ENCODE measurements at regions not wholly inside any gene's neighbourhood (a gene's known extent, or its start where the extent isn't known, plus 50 kb on each side); places are given as distances from the start of the nearest gene placed in this dataset.

- Histone ChIP-seq H3K27ac (no peak overlapping the region), H3K4me2 (no peak overlapping the region), H3K9me3 (no peaks in the 10 kb centered on the region), H3K4me1 (no peaks in the 10 kb centered on the region), H3K4me3 (no peak overlapping the region)
- FAIRE-seq (no peak), DNase-seq (ENCODE audit: low read depth in 1 of 2, low spot score in 1 of 2) (no peak), ATAC-seq (no peak)
- whole genome bisulfite sequencing (ENCODE audit: missing lambda C conversion rate), result 1% methylated on average over 4 of the region's 4 CpGs
- TF ChIP-seq JUN (IDR thresholded peaks at IDR 0.05) (no peak), ZSCAN20 (CRISPR knock-in tag; IDR thresholded peaks at IDR 0.05) (no peak), CBX2 (IDR thresholded peaks at IDR 0.05; ENCODE audit: borderline replicate concordance, low read depth) (no peak), POLR2A (IDR thresholded peaks at IDR 0.05; ENCODE audit: low read length) (no peak), ZNF302 (CRISPR knock-in tag; IDR thresholded peaks at IDR 0.05) (no peak), RNF2 (IDR thresholded peaks at IDR 0.05; ENCODE audit: borderline replicate concordance, low read depth) (no peak), RCOR1 (IDR thresholded peaks at IDR 0.05; ENCODE audit: low read depth, low read length) (no peak), ZFP36 (IDR thresholded peaks at IDR 0.05; ENCODE audit: borderline replicate concordance, partially characterized antibody) (no peak), BHLHE40 (IDR thresholded peaks at IDR 0.05; ENCODE audit: low read depth, low read length) (no peak), JUNB (IDR thresholded peaks at IDR 0.05) (no peak)
- TF ChIP-seq, protein P1, sequence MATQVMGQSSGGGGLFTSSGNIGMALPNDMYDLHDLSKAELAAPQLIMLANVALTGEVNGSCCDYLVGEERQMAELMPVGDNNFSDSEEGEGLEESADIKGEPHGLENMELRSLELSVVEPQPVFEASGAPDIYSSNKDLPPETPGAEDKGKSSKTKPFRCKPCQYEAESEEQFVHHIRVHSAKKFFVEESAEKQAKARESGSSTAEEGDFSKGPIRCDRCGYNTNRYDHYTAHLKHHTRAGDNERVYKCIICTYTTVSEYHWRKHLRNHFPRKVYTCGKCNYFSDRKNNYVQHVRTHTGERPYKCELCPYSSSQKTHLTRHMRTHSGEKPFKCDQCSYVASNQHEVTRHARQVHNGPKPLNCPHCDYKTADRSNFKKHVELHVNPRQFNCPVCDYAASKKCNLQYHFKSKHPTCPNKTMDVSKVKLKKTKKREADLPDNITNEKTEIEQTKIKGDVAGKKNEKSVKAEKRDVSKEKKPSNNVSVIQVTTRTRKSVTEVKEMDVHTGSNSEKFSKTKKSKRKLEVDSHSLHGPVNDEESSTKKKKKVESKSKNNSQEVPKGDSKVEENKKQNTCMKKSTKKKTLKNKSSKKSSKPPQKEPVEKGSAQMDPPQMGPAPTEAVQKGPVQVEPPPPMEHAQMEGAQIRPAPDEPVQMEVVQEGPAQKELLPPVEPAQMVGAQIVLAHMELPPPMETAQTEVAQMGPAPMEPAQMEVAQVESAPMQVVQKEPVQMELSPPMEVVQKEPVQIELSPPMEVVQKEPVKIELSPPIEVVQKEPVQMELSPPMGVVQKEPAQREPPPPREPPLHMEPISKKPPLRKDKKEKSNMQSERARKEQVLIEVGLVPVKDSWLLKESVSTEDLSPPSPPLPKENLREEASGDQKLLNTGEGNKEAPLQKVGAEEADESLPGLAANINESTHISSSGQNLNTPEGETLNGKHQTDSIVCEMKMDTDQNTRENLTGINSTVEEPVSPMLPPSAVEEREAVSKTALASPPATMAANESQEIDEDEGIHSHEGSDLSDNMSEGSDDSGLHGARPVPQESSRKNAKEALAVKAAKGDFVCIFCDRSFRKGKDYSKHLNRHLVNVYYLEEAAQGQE (IDR thresholded peaks at IDR 0.05), result no peak
- TF ChIP-seq, protein P2, sequence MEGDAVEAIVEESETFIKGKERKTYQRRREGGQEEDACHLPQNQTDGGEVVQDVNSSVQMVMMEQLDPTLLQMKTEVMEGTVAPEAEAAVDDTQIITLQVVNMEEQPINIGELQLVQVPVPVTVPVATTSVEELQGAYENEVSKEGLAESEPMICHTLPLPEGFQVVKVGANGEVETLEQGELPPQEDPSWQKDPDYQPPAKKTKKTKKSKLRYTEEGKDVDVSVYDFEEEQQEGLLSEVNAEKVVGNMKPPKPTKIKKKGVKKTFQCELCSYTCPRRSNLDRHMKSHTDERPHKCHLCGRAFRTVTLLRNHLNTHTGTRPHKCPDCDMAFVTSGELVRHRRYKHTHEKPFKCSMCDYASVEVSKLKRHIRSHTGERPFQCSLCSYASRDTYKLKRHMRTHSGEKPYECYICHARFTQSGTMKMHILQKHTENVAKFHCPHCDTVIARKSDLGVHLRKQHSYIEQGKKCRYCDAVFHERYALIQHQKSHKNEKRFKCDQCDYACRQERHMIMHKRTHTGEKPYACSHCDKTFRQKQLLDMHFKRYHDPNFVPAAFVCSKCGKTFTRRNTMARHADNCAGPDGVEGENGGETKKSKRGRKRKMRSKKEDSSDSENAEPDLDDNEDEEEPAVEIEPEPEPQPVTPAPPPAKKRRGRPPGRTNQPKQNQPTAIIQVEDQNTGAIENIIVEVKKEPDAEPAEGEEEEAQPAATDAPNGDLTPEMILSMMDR (IDR thresholded peaks at IDR 0.05), result no peak
- TF ChIP-seq, protein P3, sequence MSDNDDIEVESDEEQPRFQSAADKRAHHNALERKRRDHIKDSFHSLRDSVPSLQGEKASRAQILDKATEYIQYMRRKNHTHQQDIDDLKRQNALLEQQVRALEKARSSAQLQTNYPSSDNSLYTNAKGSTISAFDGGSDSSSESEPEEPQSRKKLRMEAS (IDR thresholded peaks at IDR 0.05), result no peak
- CTCF ChIA-PET, result no interaction called here
- POLR2A ChIA-PET, result no interaction called here
These were observed 460.6 kb downstream of the DMRT2 start for GRCh38 chr9:1510712-1511111.

DNA sequence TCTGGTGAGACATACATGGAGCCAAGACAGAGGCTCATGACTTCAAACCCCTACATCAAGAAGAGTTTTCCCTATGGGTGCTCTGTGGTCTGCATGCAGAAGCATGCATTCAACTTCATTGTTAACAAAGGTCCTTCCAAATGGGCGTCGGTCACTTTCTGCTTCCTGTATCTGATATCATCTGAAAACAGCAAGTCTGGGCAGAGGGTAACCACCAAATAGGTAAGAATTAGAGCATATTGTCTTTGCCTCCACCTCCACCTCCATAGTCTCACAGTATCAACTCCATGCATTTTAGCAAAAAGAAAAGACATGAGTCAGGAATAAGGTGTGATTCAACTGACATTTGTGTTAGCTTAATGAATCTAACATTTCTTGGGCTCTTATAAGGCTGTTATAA lies 462.9 kb downstream of the DMRT2 start:
- POLR2A ChIA-PET, result no interaction called here
- CTCF ChIA-PET, result interaction anchor here (0.7 kb wide), 1 partner anchor 49 kb away, joined by 3 read pairs; no protein-coding TSS in a partner anchor
- H3K4me2 ChIP-seq, result no peak overlapping the region
- 5% methylated on average over 2 of the region's 2 CpGs for WGBS (ENCODE audit: missing lambda C conversion rate)
- H3K9me3 ChIP-seq, result no peaks in the 10 kb centered on the region
- DNase-seq (ENCODE audit: low read depth in 1 of 2, low spot score in 1 of 2), result no peak
- H3K4me1 ChIP-seq, result no peaks in the 10 kb centered on the region
- H3K27ac ChIP-seq, result no peak overlapping the region
- no peak for ATAC-seq
- H3K4me3 ChIP-seq, result no peak overlapping the region
- no peak for FAIRE-seq
- TF ChIP-seq BHLHE40 (IDR thresholded peaks at IDR 0.05; ENCODE audit: low read depth, low read length) (no peak), MAFK (IDR thresholded peaks at IDR 0.05; ENCODE audit: partially characterized antibody) (no peak), SMC3 (IDR thresholded peaks at IDR 0.05) (no peak), USF2 (IDR thresholded peaks at IDR 0.05) (no peak), FOXS1 (CRISPR knock-in tag; IDR thresholded peaks at IDR 0.05) (no peak), EHMT2 (IDR thresholded peaks at IDR 0.05; ENCODE audit: low read depth) (no peak), GATA3 (IDR thresholded peaks at IDR 0.05; ENCODE audit: borderline replicate concordance) (no peak), MYC (IDR thresholded peaks at IDR 0.05; ENCODE audit: borderline replicate concordance, low read length) (no peak), FOSB (CRISPR knock-in tag; IDR thresholded peaks at IDR 0.05) (no peak), E2F6 (IDR thresholded peaks at IDR 0.05; ENCODE audit: borderline replicate concordance, low read depth) (no peak), FOSL2 (IDR thresholded peaks at IDR 0.05) (no peak), FOSL2 (CRISPR knock-in tag; IDR thresholded peaks at IDR 0.05) (no peak), HDAC2 (IDR thresholded peaks at IDR 0.05) (no peak), KDM5A (IDR thresholded peaks at IDR 0.05) (no peak), RAD21 (conservative IDR thresholded peaks at IDR 0.05 in 1 of 2, IDR thresholded peaks at IDR 0.05 in 1 of 2) (no peak)
- TF ChIP-seq, protein P1 (IDR thresholded peaks at IDR 0.05), result no peak
- TF ChIP-seq, protein P4, sequence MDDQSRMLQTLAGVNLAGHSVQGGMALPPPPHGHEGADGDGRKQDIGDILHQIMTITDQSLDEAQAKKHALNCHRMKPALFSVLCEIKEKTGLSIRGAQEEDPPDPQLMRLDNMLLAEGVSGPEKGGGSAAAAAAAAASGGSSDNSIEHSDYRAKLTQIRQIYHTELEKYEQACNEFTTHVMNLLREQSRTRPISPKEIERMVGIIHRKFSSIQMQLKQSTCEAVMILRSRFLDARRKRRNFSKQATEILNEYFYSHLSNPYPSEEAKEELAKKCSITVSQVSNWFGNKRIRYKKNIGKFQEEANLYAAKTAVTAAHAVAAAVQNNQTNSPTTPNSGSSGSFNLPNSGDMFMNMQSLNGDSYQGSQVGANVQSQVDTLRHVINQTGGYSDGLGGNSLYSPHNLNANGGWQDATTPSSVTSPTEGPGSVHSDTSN (IDR thresholded peaks at IDR 0.05), result no peak

All from A549 (cell line).